Endothelial cell of umbilical vein (primary cell): ENCODE measurements at regions not wholly inside any gene's neighbourhood (a gene's known extent, or its start where the extent isn't known, plus 50 kb on each side); places are given as distances from the start of the nearest gene placed in this dataset.

ENCODE experiments used
- BruUV-seq: library from RNA; stranded (reverse); fragments of 400-500 nt; replicated peaks from 2 replicates; lab custom pipeline; 2021; lab: Mats Ljungman, UMichigan
- CTCF ChIA-PET: fragments of 300-600, 350-600 bp; sonication (Branson Sonifier 250); formaldehyde crosslinking; loops from one replicate; lab custom pipeline; 2021; ENCODE audit warnings: antibody characterized with exemption, inconsistent platforms; lab: Charles Lee
- POLR2A ChIA-PET: fragments of 300-600, 350-600 bp; sonication (Branson Sonifier 250); formaldehyde crosslinking; loops from one replicate; lab custom pipeline; 2021; ENCODE audit warnings: antibody characterized with exemption, inconsistent platforms; lab: Charles Lee
- DNase-seq: peaks from one replicate; pipeline ENCODE4 v3.0.0-alpha.2; 2011; ENCODE audit warnings: low read depth, low spot score
- FAIRE-seq: peaks from 2 replicates; lab custom pipeline; 2011; peaks lifted over from hg19 to GRCh38; lab: Jason Lieb, UNC
- H2AFZ ChIP-seq: 2 replicates; pipeline ENCODE4 v1.6.0; 2012; ENCODE audit warnings: low read depth, low read length, control low read depth, inconsistent platforms
- H3K27ac ChIP-seq: 2 replicates; pipeline ENCODE4 v1.5.1; 2011; ENCODE audit warnings: low read depth, mild to moderate bottlenecking, control low read depth, low read length, moderate library complexity; ENCODE audit not compliant: insufficient read depth
- H3K27me3 ChIP-seq, 2 experiments: 2 replicates each; pipeline versions ENCODE4 v1.6.0 to v1.6.1; 2011; ENCODE audit warnings: low read length in 2 of 2, mixed read lengths in 1 of 2; ENCODE audit not compliant: control insufficient read depth in 2 of 2, insufficient read depth in 2 of 2
- H3K36me3 ChIP-seq, 2 experiments: 2 replicates in 1 of 2; 3 replicates in 1 of 2; pipeline ENCODE4 v1.5.1; 2011; ENCODE audit warnings: low read length in 2 of 2, mild to moderate bottlenecking in 1 of 2, moderate library complexity in 1 of 2; ENCODE audit not compliant: control insufficient read depth in 2 of 2, insufficient read depth in 2 of 2; ENCODE audit errors: extremely low read depth in 1 of 2
- H3K4me1 ChIP-seq: 3 replicates; pipeline ENCODE4 v1.5.1; 2011; ENCODE audit warnings: mild to moderate bottlenecking, low read length; ENCODE audit not compliant: control insufficient read depth, insufficient read depth; ENCODE audit errors: extremely low read depth
- H3K4me2 ChIP-seq: 2 replicates; pipeline ENCODE4 v1.6.1; 2011; ENCODE audit warnings: low read length, control low read depth, mixed read lengths; ENCODE audit not compliant: insufficient read depth
- H3K4me3 ChIP-seq, 3 experiments: fragments of 200-600 bp in 1 of 3; sonication (generic), shearing (Covaris generic) in 1 of 3; replicated peaks in 1 of 3; 2 replicates each; pipeline ENCODE4 v1.5.1; 2011 to 2016; ENCODE audit warnings: control low read depth in 3 of 3, low read length in 3 of 3, mild to moderate bottlenecking in 2 of 3, inconsistent platforms in 1 of 3, low read depth in 1 of 3, moderate library complexity in 1 of 3; ENCODE audit not compliant: insufficient read depth in 1 of 3
- H3K79me2 ChIP-seq: 2 replicates; pipeline ENCODE4 v1.6.0; 2012; ENCODE audit warnings: low read length, inconsistent platforms; ENCODE audit not compliant: control insufficient read depth, insufficient read depth
- H3K9ac ChIP-seq: replicated peaks from 2 replicates; pipeline ENCODE3; 2011; ENCODE audit warnings: low read length, control low read depth; ENCODE audit not compliant: insufficient read depth; ENCODE audit errors: extremely low read depth
- H3K9me1 ChIP-seq: replicated peaks from 3 replicates; pipeline ENCODE4 v1.6.0; 2011; ENCODE audit warnings: mild to moderate bottlenecking, low read length; ENCODE audit not compliant: control insufficient read depth, insufficient read depth; ENCODE audit errors: extremely low read depth
- H3K9me3 ChIP-seq: replicated peaks from 2 replicates; pipeline ENCODE4 v1.5.1; 2012; ENCODE audit warnings: low read length, inconsistent platforms; ENCODE audit not compliant: control insufficient read depth, insufficient read depth
- H4K20me1 ChIP-seq: replicated peaks from 2 replicates; pipeline ENCODE3; 2011; ENCODE audit warnings: mild to moderate bottlenecking, low read length; ENCODE audit not compliant: control insufficient read depth, insufficient read depth; ENCODE audit errors: extremely low read depth
- CTCF ChIP-seq, 2 donors: IDR thresholded peaks; 1 replicate in 1 of 2; 2 replicates in 1 of 2; pipeline ENCODE4 v1.5.1; 2011; ENCODE audit warnings: low read length in 2 of 2, mild to moderate bottlenecking in 2 of 2, moderate library complexity in 2 of 2, control low read depth in 1 of 2, inconsistent platforms in 1 of 2, low read depth in 1 of 2; ENCODE audit not compliant: insufficient read depth in 1 of 2; ENCODE audit errors: extremely low read depth in 1 of 2
- EZH2 ChIP-seq: IDR thresholded peaks from 2 replicates; pipeline ENCODE4 v1.6.1; 2012; ENCODE audit warnings: borderline replicate concordance, low read depth, mild to moderate bottlenecking, moderate library complexity, low read length, inconsistent platforms; ENCODE audit not compliant: severe bottlenecking
- FOS ChIP-seq: IDR thresholded peaks from 2 replicates; pipeline ENCODE4 v1.6.1; 2011; ENCODE audit warnings: mild to moderate bottlenecking, low read length, moderate library complexity, borderline replicate concordance; ENCODE audit not compliant: insufficient read depth
- GATA2 ChIP-seq: IDR thresholded peaks from 2 replicates; pipeline ENCODE4 v1.7.0; 2011; ENCODE audit warnings: low read depth, mild to moderate bottlenecking, moderate library complexity, mixed read lengths, low read length; ENCODE audit not compliant: insufficient read length, insufficient read depth
- JUN ChIP-seq: IDR thresholded peaks from 2 replicates; pipeline ENCODE4 v1.6.1; 2011; ENCODE audit warnings: borderline replicate concordance, low read depth; ENCODE audit not compliant: insufficient read length, insufficient read depth
- MYC ChIP-seq: IDR thresholded peaks from one replicate; pipeline ENCODE4 v1.6.1; 2011; ENCODE audit warnings: mild to moderate bottlenecking, low read depth, low read length
- POLR2A ChIP-seq: IDR thresholded peaks from 2 replicates; pipeline ENCODE4 v1.6.1; 2012; ENCODE audit warnings: low read depth, mild to moderate bottlenecking, control low read depth, low read length
- POLR2AphosphoS5 ChIP-seq: IDR thresholded peaks from 2 replicates; pipeline ENCODE4 v1.6.1; 2012; ENCODE audit warnings: low read depth, mild to moderate bottlenecking, control low read depth, low read length, moderate library complexity; ENCODE audit not compliant: insufficient read depth
- dilution Hi-C: fragments of 300-500 bp; cut with MboI; formaldehyde crosslinking; loops from one replicate; pipeline ENCODE4 v1.15.0; 2019; ENCODE audit warnings: low sequenced_read_pairs; ENCODE audit not compliant: extremely low pct_ligation_motif_present
- intact Hi-C: fragments of 100-400 bp; cut with micrococcal nuclease; formaldehyde crosslinking; loops from one replicate; pipeline ENCODE4 v1.10.0; 2022
- TF ChIP-seq, protein P1 (sequence below): IDR thresholded peaks from 2 replicates; pipeline ENCODE4 v1.6.1; 2011; ENCODE audit not compliant: insufficient read depth, insufficient read length

DNA sequence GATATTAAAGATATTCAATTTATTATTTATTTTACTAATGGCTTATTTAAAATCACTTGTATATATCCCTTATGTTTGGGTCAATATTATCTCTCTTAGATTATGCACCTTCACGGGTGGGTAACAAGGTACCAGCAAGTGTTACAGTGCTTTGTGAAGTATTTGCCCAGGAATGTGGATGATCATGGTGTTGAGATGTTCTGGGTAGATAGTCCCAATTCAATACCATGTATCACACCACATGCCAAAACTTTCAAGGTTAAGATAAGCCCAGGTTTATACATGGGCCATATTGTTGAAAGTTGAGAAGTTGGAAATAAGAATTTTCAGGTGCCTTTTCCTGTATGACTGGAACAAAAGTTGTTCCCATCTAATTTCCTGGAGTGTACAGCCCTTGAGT lies 131.3 kb upstream of the RASSF8 start:
- Histone ChIP-seq H3K4me3 (no peak overlapping the region), H3K79me2 (no peaks in the 10 kb centered on the region), H2AFZ (no peak overlapping the region), H3K9me3 (no peaks in the 10 kb centered on the region), H3K4me2 (no peak overlapping the region), H3K4me1 (peaks cover 15% of the 10 kb centered on the region), H3K9me1 (no peaks in the 10 kb centered on the region), H3K27me3 (no peaks in the 10 kb centered on the region), H3K9ac (no peak overlapping the region), H3K27ac (no peak overlapping the region), H3K36me3 (no peaks in the 10 kb centered on the region), H4K20me1 (no peaks in the 10 kb centered on the region)
- POLR2A ChIA-PET: no interaction called here
- CTCF ChIA-PET: no interaction called here
- intact Hi-C loops: loop anchor here (10.0 kb wide), 2 partner anchors 188 to 392 kb away; no protein-coding TSS in a partner anchor
- FAIRE-seq: no peak
- DNase-seq: no peak
- BruUV-seq: no TSS peak
- TF ChIP-seq GATA2 (no peak), JUN (no peak), FOS (no peak), CTCF (IDR thresholded peaks at IDR 0.05; ENCODE audit: extremely low read depth in 1 of 2, insufficient read depth in 1 of 2, low read depth in 1 of 2, low read length in 2 of 2) (no peak), POLR2AphosphoS5 (no peak), POLR2A (no peak), EZH2 (no peak), MYC (no peak)
- TF ChIP-seq, protein P1, sequence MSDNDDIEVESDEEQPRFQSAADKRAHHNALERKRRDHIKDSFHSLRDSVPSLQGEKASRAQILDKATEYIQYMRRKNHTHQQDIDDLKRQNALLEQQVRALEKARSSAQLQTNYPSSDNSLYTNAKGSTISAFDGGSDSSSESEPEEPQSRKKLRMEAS: no peak
- dilution Hi-C loops: no loop called here
